ENCODE measurements at regions not wholly inside any gene's neighbourhood (a gene's known extent, or its start where the extent isn't known, plus 50 kb on each side); places are given as distances from the start of the nearest gene placed in this dataset.
"Not testable (repeated sequence)": the region's sequence is repeated elsewhere in the genome, so short reads cannot be mapped to it uniquely, and the experiment has no call there.

- no peak overlapping the region for H3K4me3 ChIP-seq (ENCODE audit: low read length)
- H3K36me3 ChIP-seq (ENCODE audit: insufficient read depth, low read length) = no peaks in the 10 kb centered on the region
- H3K27ac ChIP-seq (ENCODE audit: low read depth, low read length) = no peak overlapping the region
- Mint-ChIP-seq H3K4me3 (no peak overlapping the region), H3K36me3 (no peaks in the 10 kb centered on the region), H3K9me3 (peaks cover 0 to 9% (median 5%) of the 10 kb centered on the region in 5 donors), H3K27ac (no peak overlapping the region), H3K4me1 (no peaks in the 10 kb centered on the region), H3K27me3 (peaks cover 0 to 4% of the 10 kb centered on the region in 2 donors)
- no peaks in the 10 kb centered on the region for H3K9me3 ChIP-seq (ENCODE audit: low read length)
- CTCF ChIA-PET = no interaction called here
- POLR2A ChIA-PET = no interaction called here
- DNase-seq = no peak
- no peaks in the 10 kb centered on the region for H3K27me3 ChIP-seq (ENCODE audit: insufficient read depth, low read length, poor library complexity, severe bottlenecking)
- no peaks in the 10 kb centered on the region for H3K4me1 ChIP-seq (ENCODE audit: insufficient read depth, low read length)
Observed at GRCh38 chr3:181250714-181251113, 261.2 kb upstream of the DNAJC19 start.

- POLR2A ChIA-PET = no interaction called here
- Histone ChIP-seq H3K27me3 (ENCODE audit: insufficient read depth, low read length, poor library complexity, severe bottlenecking) (no peaks in the 10 kb centered on the region), H3K36me3 (ENCODE audit: insufficient read depth, low read length) (no peaks in the 10 kb centered on the region), H3K27ac (ENCODE audit: low read depth, low read length) (no peak overlapping the region), H3K9me3 (ENCODE audit: low read length) (no peaks in the 10 kb centered on the region), H3K4me1 (ENCODE audit: insufficient read depth, low read length) (no peaks in the 10 kb centered on the region), H3K4me3 (ENCODE audit: low read length) (no peak overlapping the region)
- DNase-seq = no peak
- Mint-ChIP-seq H3K27ac (no peak overlapping the region), H3K4me1 (no peaks in the 10 kb centered on the region), H3K27me3 (peaks cover 0 to 2% of the 10 kb centered on the region in 2 donors), H3K4me3 (no peak overlapping the region), H3K9me3 (peaks cover 0 to 6% (median 3%) of the 10 kb centered on the region in 5 donors), H3K36me3 (no peaks in the 10 kb centered on the region)
- CTCF ChIA-PET = no interaction called here
Observed at GRCh38 chr3:181239441-181239840, 249.9 kb upstream of the DNAJC19 start.

- no peak for DNase-seq
- Mint-ChIP-seq H3K27ac (no peak overlapping the region), H3K4me3 (no peak overlapping the region), H3K27me3 (peaks cover 0 to 3% of the 10 kb centered on the region in 2 donors), H3K36me3 (no peaks in the 10 kb centered on the region), H3K9me3 (peaks cover 5 to 17% (median 11%) of the 10 kb centered on the region in 5 donors), H3K4me1 (no peaks in the 10 kb centered on the region)
- Histone ChIP-seq H3K4me1 (ENCODE audit: insufficient read depth, low read length) (no peaks in the 10 kb centered on the region), H3K36me3 (ENCODE audit: insufficient read depth, low read length) (no peaks in the 10 kb centered on the region), H3K27ac (ENCODE audit: low read depth, low read length) (no peak overlapping the region), H3K4me3 (ENCODE audit: low read length) (no peak overlapping the region), H3K27me3 (ENCODE audit: insufficient read depth, low read length, poor library complexity, severe bottlenecking) (no peaks in the 10 kb centered on the region), H3K9me3 (ENCODE audit: low read length) (no peaks in the 10 kb centered on the region)
- ChIA-PET POLR2A (no interaction called here), CTCF (no interaction called here)
Observed at GRCh38 chr3:181230258-181230657, 240.7 kb upstream of the DNAJC19 start.

- CTCF ChIA-PET = no interaction called here
- peaks cover 0 to 11% (median 2%) of the 10 kb centered on the region in 5 donors for H3K9me3 Mint-ChIP-seq
- H3K36me3 Mint-ChIP-seq = no peaks in the 10 kb centered on the region
- H3K27ac Mint-ChIP-seq = no peak overlapping the region
- H3K4me1 Mint-ChIP-seq = no peaks in the 10 kb centered on the region
- Histone ChIP-seq H3K4me3 (ENCODE audit: low read length) (no peak overlapping the region), H3K27ac (ENCODE audit: low read depth, low read length) (no peak overlapping the region), H3K36me3 (ENCODE audit: insufficient read depth, low read length) (no peaks in the 10 kb centered on the region), H3K9me3 (ENCODE audit: low read length) (no peaks in the 10 kb centered on the region), H3K27me3 (ENCODE audit: insufficient read depth, low read length, poor library complexity, severe bottlenecking) (no peaks in the 10 kb centered on the region), H3K4me1 (ENCODE audit: insufficient read depth, low read length) (no peaks in the 10 kb centered on the region)
- H3K4me3 Mint-ChIP-seq = no peak overlapping the region
- H3K27me3 Mint-ChIP-seq = peaks cover 0 to 3% of the 10 kb centered on the region in 2 donors
- POLR2A ChIA-PET = no interaction called here
- DNase-seq = no peak
Observed at GRCh38 chr3:181213347-181213746, 223.8 kb upstream of the DNAJC19 start.

GRCh38 chr3:181212271-181212670 lies 222.7 kb upstream of the DNAJC19 start:
- Mint-ChIP-seq H3K36me3 (no peaks in the 10 kb centered on the region), H3K4me3 (no peak overlapping the region), H3K27me3 (peaks cover 0 to 3% of the 10 kb centered on the region in 2 donors), H3K4me1 (no peaks in the 10 kb centered on the region), H3K27ac (no peak overlapping the region), H3K9me3 (peaks cover 0 to 11% (median 2%) of the 10 kb centered on the region in 5 donors)
- Histone ChIP-seq H3K27ac (ENCODE audit: low read depth, low read length) (no peak overlapping the region), H3K4me3 (ENCODE audit: low read length) (no peak overlapping the region), H3K27me3 (ENCODE audit: insufficient read depth, low read length, poor library complexity, severe bottlenecking) (no peaks in the 10 kb centered on the region), H3K9me3 (ENCODE audit: low read length) (no peaks in the 10 kb centered on the region), H3K4me1 (ENCODE audit: insufficient read depth, low read length) (no peaks in the 10 kb centered on the region), H3K36me3 (ENCODE audit: insufficient read depth, low read length) (no peaks in the 10 kb centered on the region)
- POLR2A ChIA-PET = no interaction called here
- CTCF ChIA-PET = no interaction called here
- DNase-seq = no peak

GRCh38 chr3:181210275-181210674 lies 220.7 kb upstream of the DNAJC19 start:
- peaks cover 0 to 7% (median 1%) of the 10 kb centered on the region in 5 donors for H3K9me3 Mint-ChIP-seq
- H3K36me3 ChIP-seq (ENCODE audit: insufficient read depth, low read length) = no peaks in the 10 kb centered on the region
- POLR2A ChIA-PET = no interaction called here
- no peak overlapping the region for H3K27ac ChIP-seq (ENCODE audit: low read depth, low read length)
- H3K27ac Mint-ChIP-seq = no peak overlapping the region
- no peak overlapping the region for H3K4me3 Mint-ChIP-seq
- no peaks in the 10 kb centered on the region for H3K36me3 Mint-ChIP-seq
- DNase-seq = no peak
- no peaks in the 10 kb centered on the region for H3K4me1 ChIP-seq (ENCODE audit: insufficient read depth, low read length)
- CTCF ChIA-PET = no interaction called here
- H3K27me3 ChIP-seq (ENCODE audit: insufficient read depth, low read length, poor library complexity, severe bottlenecking) = no peaks in the 10 kb centered on the region
- H3K9me3 ChIP-seq (ENCODE audit: low read length) = no peaks in the 10 kb centered on the region
- peaks cover 0 to 3% of the 10 kb centered on the region in 2 donors for H3K27me3 Mint-ChIP-seq
- H3K4me1 Mint-ChIP-seq = no peaks in the 10 kb centered on the region
- no peak overlapping the region for H3K4me3 ChIP-seq (ENCODE audit: low read length)

GRCh38 chr3:181189556-181189955 lies 200.0 kb upstream of the DNAJC19 start:
- CTCF ChIA-PET = no interaction called here
- no peak overlapping the region for H3K4me3 Mint-ChIP-seq
- H3K4me1 Mint-ChIP-seq = no peaks in the 10 kb centered on the region
- no peak overlapping the region for H3K27ac Mint-ChIP-seq
- H3K4me1 ChIP-seq (ENCODE audit: insufficient read depth, low read length) = no peaks in the 10 kb centered on the region
- POLR2A ChIA-PET = no interaction called here
- no peaks in the 10 kb centered on the region for H3K27me3 Mint-ChIP-seq
- no peaks in the 10 kb centered on the region for H3K27me3 ChIP-seq (ENCODE audit: insufficient read depth, low read length, poor library complexity, severe bottlenecking)
- DNase-seq = no peak
- no peaks in the 10 kb centered on the region for H3K36me3 ChIP-seq (ENCODE audit: insufficient read depth, low read length)
- H3K9me3 ChIP-seq (ENCODE audit: low read length) = no peaks in the 10 kb centered on the region
- H3K36me3 Mint-ChIP-seq = no peaks in the 10 kb centered on the region
- H3K27ac ChIP-seq (ENCODE audit: low read depth, low read length) = no peak overlapping the region
- peaks cover 2 to 10% (median 7%) of the 10 kb centered on the region in 5 donors for H3K9me3 Mint-ChIP-seq
- no peak overlapping the region for H3K4me3 ChIP-seq (ENCODE audit: low read length)

- ChIA-PET CTCF (no interaction called here), POLR2A (no interaction called here)
- H3K36me3 Mint-ChIP-seq = no peaks in the 10 kb centered on the region
Observed at GRCh38 chr3:181183764-181184163, 194.2 kb upstream of the DNAJC19 start.

GRCh38 chr3:181183057-181183456 lies 193.5 kb upstream of the DNAJC19 start:
- POLR2A ChIA-PET; H3K27me3 Mint-ChIP-seq; H3K9me3 ChIP-seq (ENCODE audit: low read length): not testable (repeated sequence)

More at GRCh38 chr3:181183764-181184163, 194.2 kb upstream of the DNAJC19 start:
- DNase-seq = no peak
- H3K9me3 Mint-ChIP-seq = peaks cover 0 to 4% (median 0%) of the 10 kb centered on the region in 5 donors
- no peak overlapping the region for H3K4me3 ChIP-seq (ENCODE audit: low read length)
- H3K4me3 Mint-ChIP-seq = no peak overlapping the region
- no peak overlapping the region for H3K27ac Mint-ChIP-seq
- no peaks in the 10 kb centered on the region for H3K4me1 Mint-ChIP-seq
- peaks cover 0 to 5% of the 10 kb centered on the region in 2 donors for H3K27me3 Mint-ChIP-seq
- H3K27me3 ChIP-seq (ENCODE audit: insufficient read depth, low read length, poor library complexity, severe bottlenecking) = no peaks in the 10 kb centered on the region
- H3K9me3 ChIP-seq (ENCODE audit: low read length) = no peaks in the 10 kb centered on the region
- H3K4me1 ChIP-seq (ENCODE audit: insufficient read depth, low read length) = no peaks in the 10 kb centered on the region
- H3K27ac ChIP-seq (ENCODE audit: low read depth, low read length) = no peak overlapping the region
- H3K36me3 ChIP-seq (ENCODE audit: insufficient read depth, low read length) = no peaks in the 10 kb centered on the region

More at GRCh38 chr3:181183057-181183456, 193.5 kb upstream of the DNAJC19 start:
- H3K27ac Mint-ChIP-seq; H3K27me3 ChIP-seq (ENCODE audit: insufficient read depth, low read length, poor library complexity, severe bottlenecking); H3K4me1 Mint-ChIP-seq; H3K36me3 ChIP-seq (ENCODE audit: insufficient read depth, low read length); H3K9me3 Mint-ChIP-seq; H3K4me3 Mint-ChIP-seq; H3K27ac ChIP-seq (ENCODE audit: low read depth, low read length); CTCF ChIA-PET; DNase-seq; H3K4me3 ChIP-seq (ENCODE audit: low read length); H3K4me1 ChIP-seq (ENCODE audit: insufficient read depth, low read length); H3K36me3 Mint-ChIP-seq: not testable (repeated sequence)

All from CD8-positive, alpha-beta memory T cell (primary cell).